GM18873 (cell line): ENCODE measurements at regions not wholly inside any gene's neighbourhood (a gene's known extent, or its start where the extent isn't known, plus 50 kb on each side); places are given as distances from the start of the nearest gene placed in this dataset.

Source experiments
- ATAC-seq: cut with Tn5 transposase; IDR thresholded peaks from one replicate; pipeline ENCODE4 v1.9.1; 2021; ENCODE audit warnings: mild to moderate bottlenecking, moderate library complexity, moderate number of reproducible peaks; ENCODE audit not compliant: unreplicated experiment, low FRiP score

GRCh38 chr6:54629131-54629530 is 217.4 kb upstream of the FAM83B start:
- ATAC-seq, result no peak

GRCh38 chr6:54632984-54633565 is 213.5 kb upstream of the FAM83B start:
- no peak for ATAC-seq

GRCh38 chr6:54633601-54634000 is 213.0 kb upstream of the FAM83B start:
- ATAC-seq, result no peak

GRCh38 chr6:54640911-54641310 is 205.7 kb upstream of the FAM83B start:
- ATAC-seq, result no peak

GRCh38 chr6:54646069-54646950 is 200.3 kb upstream of the FAM83B start:
- ATAC-seq, result no peak

GRCh38 chr6:54646951-54647664 is 199.5 kb upstream of the FAM83B start:
- ATAC-seq, result no peak

GRCh38 chr6:54654381-54654780 is 192.2 kb upstream of the FAM83B start:
- no peak for ATAC-seq

GRCh38 chr6:54655162-54655561 is 191.4 kb upstream of the FAM83B start:
- ATAC-seq, result no peak

- no peak for ATAC-seq
These were observed 181.3 kb upstream of the FAM83B start for GRCh38 chr6:54665278-54665677.

GRCh38 chr6:54680531-54680930 is 166.0 kb upstream of the FAM83B start:
- no peak for ATAC-seq

- no peak for ATAC-seq
These were observed 165.3 kb upstream of the FAM83B start for GRCh38 chr6:54681267-54681666.

GRCh38 chr6:54681987-54682386 is 164.6 kb upstream of the FAM83B start:
- no peak for ATAC-seq

GRCh38 chr6:54689620-54690019 is 157.0 kb upstream of the FAM83B start:
- ATAC-seq, result no peak

- ATAC-seq, result no peak
These were observed 156.0 kb upstream of the FAM83B start for GRCh38 chr6:54690596-54690995.

GRCh38 chr6:54694928-54695532 is 151.5 kb upstream of the FAM83B start:
- ATAC-seq, result no peak

- ATAC-seq, result no peak
These were observed 150.8 kb upstream of the FAM83B start for GRCh38 chr6:54695815-54696214.

- ATAC-seq, result no peak
These were observed 149.1 kb upstream of the FAM83B start for GRCh38 chr6:54697424-54697823.

GRCh38 chr6:54698974-54699373 is 147.6 kb upstream of the FAM83B start:
- ATAC-seq, result peak; percentile 56

- no peak for ATAC-seq
These were observed 146.4 kb upstream of the FAM83B start for GRCh38 chr6:54700158-54700557.

GRCh38 chr6:54702772-54703171 is 143.8 kb upstream of the FAM83B start:
- ATAC-seq, result no peak

GRCh38 chr6:54706391-54706790 is 140.2 kb upstream of the FAM83B start:
- ATAC-seq, result no peak
